ENCODE measurements at regions not wholly inside any gene's neighbourhood (a gene's known extent, or its start where the extent isn't known, plus 50 kb on each side); places are given as distances from the start of the nearest gene placed in this dataset.

GRCh38 chr17:22507823-22508222 is 815.5 kb downstream of the KCNJ18 start:
- TF ChIP-seq, protein P1, sequence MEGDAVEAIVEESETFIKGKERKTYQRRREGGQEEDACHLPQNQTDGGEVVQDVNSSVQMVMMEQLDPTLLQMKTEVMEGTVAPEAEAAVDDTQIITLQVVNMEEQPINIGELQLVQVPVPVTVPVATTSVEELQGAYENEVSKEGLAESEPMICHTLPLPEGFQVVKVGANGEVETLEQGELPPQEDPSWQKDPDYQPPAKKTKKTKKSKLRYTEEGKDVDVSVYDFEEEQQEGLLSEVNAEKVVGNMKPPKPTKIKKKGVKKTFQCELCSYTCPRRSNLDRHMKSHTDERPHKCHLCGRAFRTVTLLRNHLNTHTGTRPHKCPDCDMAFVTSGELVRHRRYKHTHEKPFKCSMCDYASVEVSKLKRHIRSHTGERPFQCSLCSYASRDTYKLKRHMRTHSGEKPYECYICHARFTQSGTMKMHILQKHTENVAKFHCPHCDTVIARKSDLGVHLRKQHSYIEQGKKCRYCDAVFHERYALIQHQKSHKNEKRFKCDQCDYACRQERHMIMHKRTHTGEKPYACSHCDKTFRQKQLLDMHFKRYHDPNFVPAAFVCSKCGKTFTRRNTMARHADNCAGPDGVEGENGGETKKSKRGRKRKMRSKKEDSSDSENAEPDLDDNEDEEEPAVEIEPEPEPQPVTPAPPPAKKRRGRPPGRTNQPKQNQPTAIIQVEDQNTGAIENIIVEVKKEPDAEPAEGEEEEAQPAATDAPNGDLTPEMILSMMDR (IDR thresholded peaks at IDR 0.05), result no peak
- no peak for TF ChIP-seq POLR2A (IDR thresholded peaks at IDR 0.05)

Measured in adrenal gland (tissue), 5 donors.